Lower leg skin (tissue), 3 donors: ENCODE measurements at regions not wholly inside any gene's neighbourhood (a gene's known extent, or its start where the extent isn't known, plus 50 kb on each side); places are given as distances from the start of the nearest gene placed in this dataset.

Experiments
- CTCF ChIP-seq, 3 donors: fragments of 450-650 bp; IDR thresholded peaks; one replicate each; pipeline ENCODE4 v1.5.1; 2016; ENCODE audit warnings: antibody characterized with exemption in 3 of 3, mild to moderate bottlenecking in 3 of 3, moderate library complexity in 2 of 3
- POLR2A ChIP-seq, 2 donors: fragments of 450-650 bp; IDR thresholded peaks; one replicate each; pipeline ENCODE4 v1.6.1; 2016 to 2017; ENCODE audit warnings: antibody characterized with exemption in 2 of 2, mild to moderate bottlenecking in 1 of 2, moderate library complexity in 1 of 2

- TF ChIP-seq CTCF (IDR thresholded peaks at IDR 0.05) = no peak
- no peak for TF ChIP-seq POLR2A (IDR thresholded peaks at IDR 0.05)
Observed at GRCh38 chr2:126796931-126797621, 101.6 kb upstream of the TEX51 start.
